Muscle of leg (tissue), 3 donors: ENCODE measurements at regions not wholly inside any gene's neighbourhood (a gene's known extent, or its start where the extent isn't known, plus 50 kb on each side); places are given as distances from the start of the nearest gene placed in this dataset.
A peak's percentile ranks its signal among the peaks of the same experiment; 100 is the strongest.
"Not testable (repeated sequence)": the region's sequence is repeated elsewhere in the genome, so short reads cannot be mapped to it uniquely, and the experiment has no call there.

Source experiments
- DNase-seq: peaks from one replicate; pipeline ENCODE4 v3.0.0; 2013
- H3K27ac ChIP-seq: one replicate; pipeline ENCODE4 v1.5.1; 2013; ENCODE audit warnings: mild to moderate bottlenecking, low read length, control low read depth
- H3K27me3 ChIP-seq: one replicate; pipeline ENCODE4 v1.6.1; 2013; ENCODE audit warnings: low read length; ENCODE audit not compliant: control insufficient read depth, insufficient read depth
- H3K36me3 ChIP-seq: one replicate; pipeline ENCODE4 v1.6.1; 2013; ENCODE audit warnings: low read length; ENCODE audit not compliant: control insufficient read depth, insufficient read depth
- H3K4me1 ChIP-seq: one replicate; pipeline ENCODE4 v1.6.1; 2013; ENCODE audit warnings: low read length; ENCODE audit not compliant: control insufficient read depth, insufficient read depth
- H3K4me3 ChIP-seq: one replicate; pipeline ENCODE4 v1.5.1; 2013; ENCODE audit warnings: low read length, control low read depth
- H3K9me3 ChIP-seq: replicated peaks from 2 replicates; pipeline ENCODE4 v1.6.1; 2013; ENCODE audit warnings: low read depth, low read length; ENCODE audit not compliant: control insufficient read depth
- WGBS: methylation state at CpG from one replicate; pipeline ENCODE4 v1.1.5; 2013; ENCODE audit warnings: missing lambda C conversion rate; ENCODE audit not compliant: insufficient coverage; 5-methylcytosine and 5-hydroxymethylcytosine counted together

- Histone ChIP-seq H3K27me3 (no peaks in the 10 kb centered on the region), H3K9me3 (no peaks in the 10 kb centered on the region), H3K4me1 (peaks cover 2% of the 10 kb centered on the region), H3K36me3 (no peaks in the 10 kb centered on the region), H3K4me3 (no peak overlapping the region), H3K27ac (no peak overlapping the region)
- DNase-seq, result peak; percentile 62
- no CpG with 5 or more reads among the region's 7 CpGs for WGBS
Observed at GRCh38 chr1:192445839-192446489, 129.2 kb downstream of the RGS21 start.

- Histone ChIP-seq H3K9me3 (no peaks in the 10 kb centered on the region), H3K27ac (no peak overlapping the region), H3K27me3 (no peaks in the 10 kb centered on the region), H3K4me3 (no peak overlapping the region), H3K36me3 (no peaks in the 10 kb centered on the region), H3K4me1 (peaks cover 2% of the 10 kb centered on the region)
- DNase-seq, result peak; percentile 52
Observed at GRCh38 chr1:192448026-192448578, 127.5 kb upstream of the RGS1 start.

GRCh38 chr1:192453360-192453992, 122.1 kb upstream of the RGS1 start:
- no CpG with 5 or more reads among the region's 8 CpGs for WGBS
- no peaks in the 10 kb centered on the region for H3K27me3 ChIP-seq
- no peak overlapping the region for H3K27ac ChIP-seq
- H3K36me3 ChIP-seq, result no peaks in the 10 kb centered on the region
- DNase-seq, result peak; percentile 14
- no peaks in the 10 kb centered on the region for H3K9me3 ChIP-seq
- H3K4me3 ChIP-seq, result no peak overlapping the region
- H3K4me1 ChIP-seq, result no peaks in the 10 kb centered on the region

DNA sequence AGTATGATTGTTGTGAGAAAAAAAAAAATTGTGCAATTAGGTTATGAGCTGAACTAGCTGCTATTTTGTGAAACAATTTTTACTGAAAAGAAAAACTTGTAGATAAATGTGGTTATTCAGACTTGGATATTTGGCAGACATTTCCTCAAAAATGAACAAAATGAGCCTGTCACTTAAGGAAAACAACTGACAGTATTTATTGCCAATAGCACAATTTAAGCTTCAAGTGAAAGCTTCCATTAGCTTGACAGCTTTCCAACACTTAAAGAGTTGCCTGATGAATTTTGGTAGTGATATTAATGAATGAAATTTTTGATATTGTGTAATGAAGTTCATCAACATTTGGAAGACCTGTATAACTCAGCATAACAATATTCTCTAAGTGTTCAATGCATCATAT, 116.1 kb upstream of the RGS1 start:
- no peaks in the 10 kb centered on the region for H3K9me3 ChIP-seq
- no peaks in the 10 kb centered on the region for H3K27me3 ChIP-seq
- H3K27ac ChIP-seq, result no peak overlapping the region
- no peak for DNase-seq
- H3K4me1 ChIP-seq, result no peaks in the 10 kb centered on the region
- H3K4me3 ChIP-seq, result no peak overlapping the region
- no peaks in the 10 kb centered on the region for H3K36me3 ChIP-seq

DNA sequence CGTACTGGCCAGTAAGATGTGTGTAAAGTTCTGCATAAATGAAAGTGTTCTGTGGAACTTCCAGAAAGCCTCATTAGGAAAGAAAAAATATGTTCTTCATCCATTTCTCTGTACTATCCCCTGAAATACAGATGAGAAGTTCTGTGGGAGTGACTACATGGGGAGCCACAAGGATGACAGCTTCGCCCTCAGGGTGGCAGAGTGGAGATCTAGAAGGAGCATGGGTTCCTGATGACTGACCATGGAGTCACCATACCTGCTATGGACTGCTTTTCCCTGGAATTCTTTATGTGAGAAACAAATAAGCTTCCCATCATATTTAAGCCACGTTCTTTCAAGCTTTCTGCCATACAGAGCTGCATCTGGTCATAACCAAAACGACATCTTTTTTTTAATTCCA, 113.9 kb upstream of the RGS1 start:
- H3K4me1 ChIP-seq, result no peaks in the 10 kb centered on the region
- 100% methylated on average over 1 of the region's 4 CpGs for WGBS

DNA sequence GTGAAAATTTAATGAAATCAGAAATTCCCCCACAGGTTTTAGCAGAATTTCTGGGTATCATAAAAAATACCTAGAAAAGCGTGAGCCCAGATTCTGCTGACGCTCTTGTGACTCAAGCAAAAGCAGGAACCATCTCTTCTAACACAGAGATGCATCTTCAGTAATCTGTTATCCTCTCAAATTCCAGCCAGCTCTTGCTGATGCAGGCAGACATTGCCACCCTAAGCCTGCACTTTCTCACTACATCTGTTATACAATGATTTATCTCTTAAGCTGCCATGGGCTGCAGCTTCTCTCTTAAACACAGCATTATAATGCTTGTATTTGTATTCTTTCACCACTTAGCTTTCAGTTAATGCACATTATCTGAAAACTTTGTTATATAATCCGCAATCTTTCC, 113.0 kb upstream of the RGS1 start:
- no peak for DNase-seq
- Histone ChIP-seq H3K27me3 (no peaks in the 10 kb centered on the region), H3K9me3 (no peaks in the 10 kb centered on the region), H3K27ac (no peak overlapping the region), H3K36me3 (no peaks in the 10 kb centered on the region), H3K4me3 (no peak overlapping the region), H3K4me1 (no peaks in the 10 kb centered on the region)
- WGBS, result 76% methylated on average over 2 of the region's 3 CpGs

More for the DNA sequence above, 113.9 kb upstream of the RGS1 start:
- no peaks in the 10 kb centered on the region for H3K27me3 ChIP-seq
- no peak overlapping the region for H3K4me3 ChIP-seq
- no peak for DNase-seq
- H3K36me3 ChIP-seq, result no peaks in the 10 kb centered on the region
- H3K9me3 ChIP-seq, result no peaks in the 10 kb centered on the region
- no peak overlapping the region for H3K27ac ChIP-seq

DNA sequence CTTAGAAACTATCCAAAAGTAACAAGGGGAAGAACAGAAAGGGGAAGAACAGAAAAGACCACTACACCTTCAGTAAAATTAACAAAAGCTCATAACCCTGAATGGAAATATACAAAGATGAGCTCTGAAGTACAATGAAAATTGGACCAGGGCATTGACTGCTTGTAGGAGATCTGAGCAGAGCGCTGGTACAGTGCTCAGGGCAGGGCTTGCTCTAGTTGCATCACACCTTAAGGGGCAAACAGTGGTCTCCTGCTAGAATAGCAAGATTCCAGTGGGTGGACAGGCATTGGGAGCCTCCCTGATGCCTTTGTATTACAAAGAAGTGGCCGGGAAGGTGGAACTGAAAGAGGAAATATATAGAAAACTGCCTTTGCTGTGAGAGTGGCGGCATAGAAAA, 111.9 kb upstream of the RGS1 start:
- WGBS, result 89% methylated on average over 3 of the region's 3 CpGs

GRCh38 chr1:192465221-192465620, 110.4 kb upstream of the RGS1 start:
- H3K4me3 ChIP-seq, H3K36me3 ChIP-seq, H3K4me1 ChIP-seq, DNase-seq, H3K9me3 ChIP-seq, H3K27ac ChIP-seq, H3K27me3 ChIP-seq: not testable (repeated sequence)
- 100% methylated on average over 1 of the region's 4 CpGs for WGBS

More for the DNA sequence above, 111.9 kb upstream of the RGS1 start:
- H3K9me3 ChIP-seq, result no peaks in the 10 kb centered on the region
- no peak overlapping the region for H3K4me3 ChIP-seq
- no peak for DNase-seq
- H3K36me3 ChIP-seq, result no peaks in the 10 kb centered on the region
- H3K27ac ChIP-seq, result no peak overlapping the region
- no peaks in the 10 kb centered on the region for H3K27me3 ChIP-seq
- H3K4me1 ChIP-seq, result no peaks in the 10 kb centered on the region

DNA sequence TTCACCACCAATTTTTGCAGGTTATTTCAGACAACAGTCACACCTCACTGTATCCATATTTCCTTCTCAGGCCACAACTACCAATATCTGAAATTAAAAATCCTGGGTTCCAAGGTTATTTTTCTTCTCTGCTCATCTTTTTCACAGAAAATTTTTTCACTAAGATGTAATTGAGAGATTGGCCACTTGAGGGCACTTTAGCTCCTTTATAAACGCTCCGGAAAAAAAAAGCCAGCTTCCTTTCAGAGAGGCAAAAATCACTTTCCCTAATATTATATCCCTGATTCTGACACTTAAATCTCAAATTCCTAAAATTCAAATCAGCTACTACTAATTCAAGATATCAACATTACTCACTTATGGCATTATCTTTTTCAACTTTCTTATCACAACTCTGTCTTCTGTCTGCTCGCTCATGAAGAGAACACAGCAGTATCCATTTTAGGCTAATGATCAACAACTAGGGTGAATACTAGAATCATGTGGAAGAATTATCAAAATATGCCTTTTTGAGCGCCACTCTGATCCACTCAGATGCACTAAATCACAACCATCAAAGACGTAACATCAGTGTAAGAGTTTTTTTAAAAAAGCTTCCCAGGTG, 101.4 kb upstream of the RGS1 start:
- Histone ChIP-seq H3K27ac (no peak overlapping the region), H3K36me3 (no peaks in the 10 kb centered on the region), H3K9me3 (no peaks in the 10 kb centered on the region), H3K4me1 (peaks cover 9% of the 10 kb centered on the region), H3K27me3 (no peaks in the 10 kb centered on the region), H3K4me3 (no peak overlapping the region)
- DNase-seq, result peak; percentile 59
- WGBS, result 4% methylated on average over 2 of the region's 5 CpGs

GRCh38 chr1:192475329-192475728, 100.2 kb upstream of the RGS1 start:
- Histone ChIP-seq H3K4me1 (peaks cover 9% of the 10 kb centered on the region), H3K27ac (no peak overlapping the region), H3K27me3 (no peaks in the 10 kb centered on the region), H3K4me3 (no peak overlapping the region), H3K36me3 (no peaks in the 10 kb centered on the region), H3K9me3 (peaks cover 2% of the 10 kb centered on the region)
- no peak for DNase-seq
- WGBS, result 87% methylated on average over 6 of the region's 6 CpGs
